ENCODE measurements at regions not wholly inside any gene's neighbourhood (a gene's known extent, or its start where the extent isn't known, plus 50 kb on each side); places are given as distances from the start of the nearest gene placed in this dataset.

DNA sequence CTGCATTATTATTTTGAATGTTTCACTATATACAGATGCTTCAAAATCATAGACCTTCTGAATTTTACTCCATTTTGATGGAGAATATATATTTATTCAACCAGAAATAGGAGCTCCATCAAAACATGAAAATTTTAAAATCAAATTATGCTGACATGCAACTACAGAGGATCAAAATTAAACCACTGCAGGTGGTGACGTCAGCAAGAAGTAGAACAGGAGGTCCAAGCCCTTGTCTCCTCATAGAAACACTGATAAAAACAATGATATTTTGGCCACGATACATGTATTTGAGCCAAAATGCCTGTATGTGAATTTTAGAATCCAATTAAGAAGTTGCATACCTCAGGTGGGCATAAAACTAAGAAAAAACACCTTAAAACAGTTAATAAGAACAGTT is 236.6 kb upstream of the FBXL7 start:
- no peaks in the 10 kb centered on the region for H3K4me1 ChIP-seq (ENCODE audit: insufficient read depth, low read length)
- ATAC-seq (no peak), DNase-seq (no peak)
- POLR2A ChIA-PET (ENCODE audit: unreplicated experiment) = no interaction called here
- H3K36me3 ChIP-seq (ENCODE audit: low read depth, low read length) = no peaks in the 10 kb centered on the region
- H3K9ac ChIP-seq (ENCODE audit: low read length) = no peak overlapping the region
- BruUV-seq (replicated peaks) = no TSS peak
- H3K79me2 ChIP-seq (ENCODE audit: low read length) = no peaks in the 10 kb centered on the region
- no peak overlapping the region for H3K4me2 ChIP-seq (ENCODE audit: low read length)
- no peaks in the 10 kb centered on the region for H3K27me3 ChIP-seq (ENCODE audit: low read length)
- H3K9me3 ChIP-seq (ENCODE audit: low read length) = 0 out of 2 replicates have a peak, but pooled peaks cover 10% of the 10 kb centered on the region
- intact Hi-C loops (cut with micrococcal nuclease) = no loop called here
- H4K20me1 ChIP-seq (ENCODE audit: low read length) = no peaks in the 10 kb centered on the region
- CTCF ChIA-PET = no interaction called here
- H3F3A ChIP-seq (ENCODE audit: low read length, unreplicated experiment) = no peaks in the 10 kb centered on the region
- no peak for TF ChIP-seq EZH2 (IDR thresholded peaks at IDR 0.05; ENCODE audit: low read length, unreplicated experiment)
- TF ChIP-seq, protein P1, sequence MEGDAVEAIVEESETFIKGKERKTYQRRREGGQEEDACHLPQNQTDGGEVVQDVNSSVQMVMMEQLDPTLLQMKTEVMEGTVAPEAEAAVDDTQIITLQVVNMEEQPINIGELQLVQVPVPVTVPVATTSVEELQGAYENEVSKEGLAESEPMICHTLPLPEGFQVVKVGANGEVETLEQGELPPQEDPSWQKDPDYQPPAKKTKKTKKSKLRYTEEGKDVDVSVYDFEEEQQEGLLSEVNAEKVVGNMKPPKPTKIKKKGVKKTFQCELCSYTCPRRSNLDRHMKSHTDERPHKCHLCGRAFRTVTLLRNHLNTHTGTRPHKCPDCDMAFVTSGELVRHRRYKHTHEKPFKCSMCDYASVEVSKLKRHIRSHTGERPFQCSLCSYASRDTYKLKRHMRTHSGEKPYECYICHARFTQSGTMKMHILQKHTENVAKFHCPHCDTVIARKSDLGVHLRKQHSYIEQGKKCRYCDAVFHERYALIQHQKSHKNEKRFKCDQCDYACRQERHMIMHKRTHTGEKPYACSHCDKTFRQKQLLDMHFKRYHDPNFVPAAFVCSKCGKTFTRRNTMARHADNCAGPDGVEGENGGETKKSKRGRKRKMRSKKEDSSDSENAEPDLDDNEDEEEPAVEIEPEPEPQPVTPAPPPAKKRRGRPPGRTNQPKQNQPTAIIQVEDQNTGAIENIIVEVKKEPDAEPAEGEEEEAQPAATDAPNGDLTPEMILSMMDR (conservative IDR thresholded peaks at IDR 0.05; ENCODE audit: low read depth, low read length) = no peak
- TF ChIP-seq EZH2phosphoT487 (IDR thresholded peaks at IDR 0.05; ENCODE audit: borderline replicate concordance, low read length) = no peak
- H2AFZ ChIP-seq (ENCODE audit: low read length) = no peak overlapping the region
- H3K27ac ChIP-seq (ENCODE audit: low read length) = no peak overlapping the region
- no peak overlapping the region for H3K4me3 ChIP-seq (ENCODE audit: low read length)
- H3K9me2 ChIP-seq (replicated peaks; ENCODE audit: low read length) = no peaks in the 10 kb centered on the region

DNA sequence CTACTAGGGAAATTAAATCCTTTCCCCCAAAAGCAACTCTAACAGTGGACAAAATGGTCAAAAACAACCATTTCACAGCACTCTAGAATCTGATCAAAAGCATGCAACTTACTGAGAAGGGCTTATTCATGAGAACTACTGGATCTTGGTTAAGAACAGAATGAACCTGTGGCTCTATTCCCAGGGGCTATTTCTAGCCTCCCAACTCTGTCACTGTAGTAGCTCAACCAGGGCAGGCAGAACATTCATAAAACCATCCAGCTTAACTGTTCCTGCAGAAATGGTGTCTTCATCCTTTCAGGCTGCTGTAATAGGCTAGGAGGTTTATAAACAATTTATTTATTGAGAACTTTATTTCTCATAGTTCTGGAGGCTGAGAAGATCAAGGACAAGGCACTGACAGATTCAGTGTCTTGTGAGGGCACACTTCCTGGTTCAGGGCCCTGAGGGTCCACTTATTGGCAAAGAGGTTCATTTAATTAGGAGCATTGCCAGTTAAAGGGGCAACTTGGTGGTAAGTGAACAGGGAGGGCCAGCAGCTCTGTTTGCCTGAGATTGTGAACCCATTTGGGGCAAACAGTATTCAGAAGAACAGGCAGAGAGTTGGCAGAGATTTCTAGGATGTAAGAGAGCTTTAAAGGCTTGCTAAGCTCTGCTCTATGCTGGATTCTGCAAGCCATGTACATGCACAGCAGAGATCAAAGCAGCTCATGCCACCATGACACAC is 238.5 kb upstream of the FBXL7 start:
- Histone ChIP-seq H3K9me2 (replicated peaks; ENCODE audit: low read length) (no peaks in the 10 kb centered on the region), H3K4me1 (ENCODE audit: insufficient read depth, low read length) (no peaks in the 10 kb centered on the region), H3K36me3 (ENCODE audit: low read depth, low read length) (no peaks in the 10 kb centered on the region), H4K20me1 (ENCODE audit: low read length) (no peaks in the 10 kb centered on the region), H3K4me3 (ENCODE audit: low read length) (no peak overlapping the region), H3K27ac (ENCODE audit: low read length) (no peak overlapping the region), H3K27me3 (ENCODE audit: low read length) (no peaks in the 10 kb centered on the region), H3K4me2 (ENCODE audit: low read length) (no peak overlapping the region), H3K9ac (ENCODE audit: low read length) (no peak overlapping the region), H3K9me3 (ENCODE audit: low read length) (0 out of 2 replicates have a peak, but pooled peaks cover 3% of the 10 kb centered on the region), H2AFZ (ENCODE audit: low read length) (no peak overlapping the region), H3K79me2 (ENCODE audit: low read length) (no peaks in the 10 kb centered on the region), H3F3A (ENCODE audit: low read length, unreplicated experiment) (no peaks in the 10 kb centered on the region)
- TF ChIP-seq, protein P1 (conservative IDR thresholded peaks at IDR 0.05; ENCODE audit: low read depth, low read length) = no peak
- TF ChIP-seq EZH2 (IDR thresholded peaks at IDR 0.05; ENCODE audit: low read length, unreplicated experiment) (no peak), EZH2phosphoT487 (IDR thresholded peaks at IDR 0.05; ENCODE audit: borderline replicate concordance, low read length) (no peak)
- intact Hi-C loops (cut with micrococcal nuclease) = no loop called here
- ChIA-PET POLR2A (ENCODE audit: unreplicated experiment) (no interaction called here), CTCF (no interaction called here)
- ATAC-seq (no peak), DNase-seq (no peak)
- BruUV-seq (replicated peaks) = no TSS peak

Data from PC-3 (cell line).